GM10266 (cell line): ENCODE measurements at regions not wholly inside any gene's neighbourhood (a gene's known extent, or its start where the extent isn't known, plus 50 kb on each side); places are given as distances from the start of the nearest gene placed in this dataset.

Experiments used
- DNase-seq: peaks from one replicate; pipeline ENCODE4 v3.0.0; 2012; ENCODE audit errors: extremely low spot score
- TF ChIP-seq, protein P1 (sequence below): IDR thresholded peaks from 2 replicates; pipeline ENCODE4 v1.5.1; 2012; ENCODE audit warnings: mild to moderate bottlenecking, low read depth; ENCODE audit not compliant: control insufficient read depth, insufficient read depth; ENCODE audit errors: missing control alignments

DNA sequence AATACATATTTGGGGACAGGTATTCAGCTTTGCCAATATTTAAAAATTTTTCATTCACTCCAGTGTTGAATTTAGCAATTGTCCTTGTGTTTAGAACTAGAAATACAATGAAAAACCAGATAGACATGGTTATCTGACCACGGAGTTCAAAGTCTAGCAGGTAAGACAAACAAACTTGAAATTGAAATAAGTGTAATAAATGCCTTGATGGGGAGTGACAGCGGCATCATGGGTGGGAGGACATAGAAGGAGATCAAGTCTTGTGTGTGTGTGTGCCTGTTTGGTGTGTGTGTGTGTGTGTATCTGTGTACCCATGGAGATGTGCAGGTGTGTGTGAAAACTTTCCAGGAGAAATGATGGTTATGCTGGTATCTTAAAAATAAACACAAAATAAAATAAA, 750.0 kb upstream of the CITED2 start:
- DNase-seq = no peak
- TF ChIP-seq, protein P1, sequence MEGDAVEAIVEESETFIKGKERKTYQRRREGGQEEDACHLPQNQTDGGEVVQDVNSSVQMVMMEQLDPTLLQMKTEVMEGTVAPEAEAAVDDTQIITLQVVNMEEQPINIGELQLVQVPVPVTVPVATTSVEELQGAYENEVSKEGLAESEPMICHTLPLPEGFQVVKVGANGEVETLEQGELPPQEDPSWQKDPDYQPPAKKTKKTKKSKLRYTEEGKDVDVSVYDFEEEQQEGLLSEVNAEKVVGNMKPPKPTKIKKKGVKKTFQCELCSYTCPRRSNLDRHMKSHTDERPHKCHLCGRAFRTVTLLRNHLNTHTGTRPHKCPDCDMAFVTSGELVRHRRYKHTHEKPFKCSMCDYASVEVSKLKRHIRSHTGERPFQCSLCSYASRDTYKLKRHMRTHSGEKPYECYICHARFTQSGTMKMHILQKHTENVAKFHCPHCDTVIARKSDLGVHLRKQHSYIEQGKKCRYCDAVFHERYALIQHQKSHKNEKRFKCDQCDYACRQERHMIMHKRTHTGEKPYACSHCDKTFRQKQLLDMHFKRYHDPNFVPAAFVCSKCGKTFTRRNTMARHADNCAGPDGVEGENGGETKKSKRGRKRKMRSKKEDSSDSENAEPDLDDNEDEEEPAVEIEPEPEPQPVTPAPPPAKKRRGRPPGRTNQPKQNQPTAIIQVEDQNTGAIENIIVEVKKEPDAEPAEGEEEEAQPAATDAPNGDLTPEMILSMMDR = no peak

DNA sequence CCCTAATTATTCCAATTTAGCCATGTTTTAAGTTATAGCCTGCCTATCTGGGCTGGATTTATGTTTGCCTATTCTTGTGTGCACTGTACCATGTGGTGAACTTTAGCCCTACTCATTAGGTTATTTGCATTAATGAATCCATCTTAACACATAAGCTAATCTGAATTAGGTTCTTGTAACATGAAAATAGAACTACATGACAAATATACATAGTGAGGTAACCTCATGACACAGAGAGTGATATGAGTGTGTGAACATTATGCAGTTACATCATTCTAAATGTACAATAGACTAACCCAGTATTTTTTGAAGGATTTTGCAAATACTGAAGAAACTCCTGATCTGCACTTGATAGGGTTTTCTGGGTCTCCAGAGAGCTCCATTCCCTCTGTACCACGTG, 733.7 kb upstream of the CITED2 start:
- TF ChIP-seq, protein P1 = no peak
- DNase-seq = no peak

DNA sequence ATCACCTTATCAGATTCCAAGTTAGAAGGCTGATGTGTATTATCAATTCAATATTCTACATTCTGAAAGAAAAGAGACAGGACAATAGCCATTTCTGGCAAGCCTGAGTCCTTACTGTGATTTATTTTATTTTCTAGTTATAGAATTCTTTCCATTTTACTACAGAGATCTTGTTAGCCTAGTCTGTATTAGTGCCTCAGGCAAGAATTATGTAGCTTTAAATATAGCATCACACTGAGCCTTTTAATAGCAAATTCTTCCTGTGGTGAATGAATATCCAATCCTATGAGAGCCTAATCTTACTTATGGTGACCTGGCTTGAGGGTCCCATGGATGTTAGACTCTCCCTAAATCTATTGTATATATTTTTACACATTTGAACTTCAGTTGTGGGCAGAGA, 732.8 kb upstream of the CITED2 start:
- DNase-seq = no peak
- TF ChIP-seq, protein P1 = no peak

DNA sequence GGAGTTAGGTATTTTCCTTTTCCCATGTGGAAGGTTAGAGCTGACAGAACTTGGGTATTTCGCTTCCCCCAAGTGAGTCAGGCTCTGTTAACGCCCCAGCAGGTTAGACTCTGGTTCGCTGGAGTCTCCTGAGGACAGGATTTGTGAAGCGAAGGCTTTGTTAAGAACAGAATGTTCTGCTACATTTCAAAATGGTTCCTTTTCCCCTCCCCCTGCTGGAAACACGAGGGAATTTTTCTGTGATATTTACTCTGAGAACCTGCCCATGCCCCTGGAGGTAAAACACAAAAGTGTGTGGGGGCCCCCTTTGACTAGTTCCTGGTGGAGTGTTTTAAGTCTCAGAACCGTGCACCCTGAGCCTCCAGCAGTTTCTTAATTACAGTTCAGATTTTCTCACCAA, 731.4 kb upstream of the CITED2 start:
- no peak for DNase-seq

DNA sequence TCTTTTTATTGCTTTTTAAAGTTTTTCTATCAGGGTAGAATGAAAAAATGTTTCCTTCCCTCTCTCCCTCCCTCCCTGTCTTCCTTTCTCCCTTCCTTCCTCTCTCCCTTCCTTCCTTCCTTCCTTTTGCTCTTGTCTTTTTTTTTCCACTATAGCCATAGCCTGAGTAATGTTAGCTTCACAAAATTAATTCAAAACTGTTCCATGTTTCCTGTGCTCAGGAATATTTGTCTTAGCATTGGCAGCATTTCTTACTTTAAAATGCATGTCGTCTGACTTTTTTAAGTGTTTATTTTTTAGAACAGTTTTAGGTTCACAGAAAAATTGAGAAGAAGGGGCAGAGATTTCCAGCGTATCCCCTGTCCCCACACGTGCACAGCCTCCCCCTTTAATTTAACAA, 730.8 kb upstream of the CITED2 start:
- DNase-seq = no peak
- TF ChIP-seq, protein P1 = no peak

More for the DNA sequence above, 731.4 kb upstream of the CITED2 start:
- TF ChIP-seq, protein P1 = no peak

DNA sequence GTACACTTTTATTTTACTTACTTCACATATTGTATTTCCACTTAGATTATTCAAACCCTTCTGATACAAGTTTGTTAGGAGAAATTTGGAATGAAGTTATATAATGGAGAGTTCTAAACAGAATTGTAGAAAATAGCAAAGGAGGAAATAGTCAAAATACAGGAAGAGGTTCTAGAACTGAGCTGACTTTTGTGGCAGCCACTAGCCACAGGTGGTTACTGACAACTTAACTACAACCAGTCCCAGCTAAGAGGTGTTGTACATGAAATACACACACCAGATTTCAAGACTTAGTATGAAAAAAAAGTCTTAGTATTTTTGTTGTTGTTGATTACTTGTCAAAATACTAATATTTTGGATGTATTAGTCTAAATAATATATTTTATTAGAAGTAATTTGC, 727.4 kb upstream of the CITED2 start:
- TF ChIP-seq, protein P1 = no peak
- no peak for DNase-seq

DNA sequence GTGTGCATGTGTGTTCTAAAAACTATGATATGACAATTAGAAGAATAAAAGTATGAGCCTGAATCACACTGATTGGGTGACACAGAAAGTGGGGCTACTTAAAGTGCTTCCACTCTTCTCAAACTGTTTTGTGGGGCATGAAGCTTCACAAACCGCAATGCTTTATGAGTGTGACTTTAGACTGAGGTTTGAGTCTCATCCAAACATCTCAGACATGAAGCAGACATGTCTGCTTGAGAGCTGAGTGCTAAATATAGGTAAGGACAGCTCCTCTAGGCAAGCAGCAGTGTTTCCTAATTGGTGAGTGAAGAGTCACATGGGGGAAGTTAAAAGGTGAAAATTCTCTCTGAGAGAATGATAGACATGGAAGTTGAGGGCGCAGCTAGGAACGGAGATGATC, 726.9 kb upstream of the CITED2 start:
- TF ChIP-seq, protein P1 = no peak
- no peak for DNase-seq
